Lower leg skin (tissue), 4 donors: ENCODE measurements at regions not wholly inside any gene's neighbourhood (a gene's known extent, or its start where the extent isn't known, plus 50 kb on each side); places are given as distances from the start of the nearest gene placed in this dataset.
"Not testable (repeated sequence)": the region's sequence is repeated elsewhere in the genome, so short reads cannot be mapped to it uniquely, and the experiment has no call there.

Experiments used
- DNase-seq, 2 donors: peaks; one replicate each; pipeline ENCODE4 v3.0.0-alpha.2; 2019; ENCODE audit warnings: low spot score in 2 of 2
- H3K4me3 ChIP-seq: fragments of 200-600 bp; sonication (generic); 2 replicates; pipeline ENCODE4 v1.5.1; 2017; ENCODE audit warnings: mild to moderate bottlenecking, low read depth; ENCODE audit not compliant: poor library complexity, severe bottlenecking
- POLR2A ChIP-seq, 2 donors: fragments of 450-650 bp; IDR thresholded peaks; one replicate each; pipeline ENCODE4 v1.6.1; 2016 to 2017; ENCODE audit warnings: antibody characterized with exemption in 2 of 2, mild to moderate bottlenecking in 1 of 2, moderate library complexity in 1 of 2
- WGBS, 2 donors: methylation state at CpG; one replicate each; pipeline ENCODE4 v1.1.5; 2018; 5-methylcytosine and 5-hydroxymethylcytosine counted together
- intact Hi-C: fragments of 100-400 bp; cut with DNase I; formaldehyde crosslinking; loops from one replicate; pipeline ENCODE4 v1.15.0; 2023; ENCODE audit warnings: low total_unique reads
- TF ChIP-seq, protein P1 (sequence below), 3 donors: fragments of 450-650 bp; IDR thresholded peaks; one replicate each; pipeline ENCODE4 v1.5.1; 2016; ENCODE audit warnings: antibody characterized with exemption in 3 of 3, mild to moderate bottlenecking in 3 of 3, moderate library complexity in 2 of 3

DNA sequence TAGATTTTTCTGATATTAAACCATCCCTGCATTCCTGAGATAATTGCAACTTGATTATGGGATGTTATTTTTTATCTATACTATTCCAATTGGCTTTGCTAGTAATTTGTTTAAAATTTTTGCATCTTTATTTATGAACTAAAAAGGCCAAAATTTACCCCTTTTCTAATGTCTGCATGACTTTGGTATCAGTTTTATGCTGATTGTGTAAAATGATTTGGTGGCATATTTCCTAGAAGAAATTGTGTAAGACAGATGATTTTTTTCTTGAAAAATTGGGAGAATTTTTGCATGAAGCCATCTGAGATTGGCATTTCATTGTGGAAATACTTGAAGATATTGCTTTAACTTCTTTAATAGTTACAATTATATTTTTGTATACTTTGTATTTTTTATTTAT is 183.8 kb upstream of the TBL1XR1 start:
- DNase-seq: no peak
- H3K4me3 ChIP-seq: no peak overlapping the region
- intact Hi-C loops: no loop called here
- TF ChIP-seq, protein P1, sequence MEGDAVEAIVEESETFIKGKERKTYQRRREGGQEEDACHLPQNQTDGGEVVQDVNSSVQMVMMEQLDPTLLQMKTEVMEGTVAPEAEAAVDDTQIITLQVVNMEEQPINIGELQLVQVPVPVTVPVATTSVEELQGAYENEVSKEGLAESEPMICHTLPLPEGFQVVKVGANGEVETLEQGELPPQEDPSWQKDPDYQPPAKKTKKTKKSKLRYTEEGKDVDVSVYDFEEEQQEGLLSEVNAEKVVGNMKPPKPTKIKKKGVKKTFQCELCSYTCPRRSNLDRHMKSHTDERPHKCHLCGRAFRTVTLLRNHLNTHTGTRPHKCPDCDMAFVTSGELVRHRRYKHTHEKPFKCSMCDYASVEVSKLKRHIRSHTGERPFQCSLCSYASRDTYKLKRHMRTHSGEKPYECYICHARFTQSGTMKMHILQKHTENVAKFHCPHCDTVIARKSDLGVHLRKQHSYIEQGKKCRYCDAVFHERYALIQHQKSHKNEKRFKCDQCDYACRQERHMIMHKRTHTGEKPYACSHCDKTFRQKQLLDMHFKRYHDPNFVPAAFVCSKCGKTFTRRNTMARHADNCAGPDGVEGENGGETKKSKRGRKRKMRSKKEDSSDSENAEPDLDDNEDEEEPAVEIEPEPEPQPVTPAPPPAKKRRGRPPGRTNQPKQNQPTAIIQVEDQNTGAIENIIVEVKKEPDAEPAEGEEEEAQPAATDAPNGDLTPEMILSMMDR (IDR thresholded peaks at IDR 0.05): no peak
- no peak for TF ChIP-seq POLR2A (IDR thresholded peaks at IDR 0.05)

DNA sequence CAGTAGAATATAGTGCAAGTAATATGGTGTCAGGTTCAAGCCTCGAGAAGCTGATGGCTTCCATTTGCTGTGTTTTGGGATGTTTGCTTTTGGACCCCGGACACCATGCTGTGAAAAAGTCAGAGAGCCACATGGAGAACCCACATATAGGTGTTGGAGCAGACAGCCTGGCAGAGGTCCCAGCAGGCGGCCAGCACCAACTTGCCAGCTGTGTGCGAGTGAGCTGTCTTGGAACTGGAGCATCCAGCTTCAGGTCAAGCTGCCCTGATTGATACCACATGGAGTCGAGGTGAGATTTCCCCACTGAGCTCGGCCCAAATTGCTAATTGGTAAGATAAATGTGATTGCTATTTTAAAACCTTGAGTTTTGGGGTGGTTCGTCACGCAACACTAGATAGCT is 185.7 kb upstream of the TBL1XR1 start:
- 67 to 76% methylated on average over 8 of the region's 8 CpGs for WGBS, 2 donors
- DNase-seq: no peak
- no peak for TF ChIP-seq POLR2A (IDR thresholded peaks at IDR 0.05)
- TF ChIP-seq, protein P1 (IDR thresholded peaks at IDR 0.05): no peak
- intact Hi-C loops: no loop called here
- H3K4me3 ChIP-seq: no peak overlapping the region

DNA sequence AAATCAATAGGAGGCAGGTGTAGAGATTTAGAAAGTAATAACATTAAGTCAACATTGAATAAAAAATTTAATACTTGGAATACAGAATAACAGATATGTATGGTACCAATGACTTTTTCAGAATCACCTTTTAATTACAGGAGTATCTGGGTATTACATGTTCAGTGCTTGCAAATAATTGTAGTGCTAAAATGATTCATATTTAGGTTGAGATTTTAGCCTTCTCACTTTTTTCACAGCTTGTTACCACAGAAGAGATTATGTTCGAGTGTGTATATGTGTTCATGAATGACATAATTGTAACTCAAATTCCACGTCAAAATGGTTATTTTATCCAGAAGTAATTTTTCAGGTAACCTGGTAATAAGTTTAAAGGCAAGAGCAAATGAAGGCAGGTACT is 187.9 kb upstream of the TBL1XR1 start:
- no peak overlapping the region for H3K4me3 ChIP-seq
- TF ChIP-seq, protein P1 (IDR thresholded peaks at IDR 0.05): no peak
- TF ChIP-seq POLR2A (IDR thresholded peaks at IDR 0.05): no peak
- intact Hi-C loops: no loop called here
- DNase-seq: no peak
- 92 to 93% methylated on average over 2 of the region's 2 CpGs for WGBS, 2 donors

DNA sequence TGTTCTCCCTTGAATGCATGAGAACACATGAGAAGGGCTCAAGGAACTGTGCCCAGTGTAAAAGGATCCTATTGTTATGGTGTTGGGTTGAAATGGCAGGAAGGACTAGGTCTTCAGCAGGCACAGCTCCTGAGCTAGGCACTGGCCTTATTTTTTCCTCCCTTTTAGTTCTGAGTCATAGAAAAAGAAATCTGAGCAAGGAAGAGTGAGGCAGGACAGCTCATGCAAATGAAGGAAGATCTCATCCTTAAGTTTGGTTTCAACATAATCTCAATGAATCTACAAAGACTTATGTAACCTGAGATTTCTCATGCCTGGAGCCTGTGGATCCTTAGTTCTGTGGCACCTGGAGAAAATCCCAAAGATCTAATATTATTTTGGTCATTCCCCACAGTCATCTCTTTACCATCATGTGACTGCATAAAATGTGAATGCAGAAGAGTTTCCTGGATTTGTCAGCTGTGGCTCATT is 188.6 kb upstream of the TBL1XR1 start:
- no peak for DNase-seq
- no peak overlapping the region for H3K4me3 ChIP-seq
- intact Hi-C loops: no loop called here
- no peak for TF ChIP-seq POLR2A (IDR thresholded peaks at IDR 0.05)
- TF ChIP-seq, protein P1 (IDR thresholded peaks at IDR 0.05): no peak

DNA sequence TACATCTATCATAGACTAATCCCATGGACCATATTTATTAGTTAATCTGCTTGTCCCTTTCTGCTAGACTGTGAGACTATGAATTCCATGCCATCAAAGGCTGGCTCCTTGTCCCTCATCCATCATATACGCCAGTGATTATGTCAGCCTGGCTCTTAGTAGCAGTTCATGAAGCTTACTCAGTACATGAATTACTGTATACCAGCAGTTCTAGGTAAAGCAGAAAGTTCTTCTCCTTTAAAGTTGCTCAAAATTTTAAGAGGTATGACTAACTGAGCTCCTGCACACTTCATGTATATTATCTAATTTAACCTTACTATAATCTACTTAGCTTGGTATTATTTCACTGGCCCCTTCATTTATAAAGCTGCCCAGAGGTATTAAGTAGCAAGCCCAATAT is 190.9 kb upstream of the TBL1XR1 start:
- WGBS, 2 donors: 97 to 100% methylated on average over 1 of the region's 1 CpG
- intact Hi-C loops: no loop called here
- TF ChIP-seq POLR2A (IDR thresholded peaks at IDR 0.05): no peak
- TF ChIP-seq, protein P1 (IDR thresholded peaks at IDR 0.05): no peak
- DNase-seq: no peak
- no peak overlapping the region for H3K4me3 ChIP-seq

DNA sequence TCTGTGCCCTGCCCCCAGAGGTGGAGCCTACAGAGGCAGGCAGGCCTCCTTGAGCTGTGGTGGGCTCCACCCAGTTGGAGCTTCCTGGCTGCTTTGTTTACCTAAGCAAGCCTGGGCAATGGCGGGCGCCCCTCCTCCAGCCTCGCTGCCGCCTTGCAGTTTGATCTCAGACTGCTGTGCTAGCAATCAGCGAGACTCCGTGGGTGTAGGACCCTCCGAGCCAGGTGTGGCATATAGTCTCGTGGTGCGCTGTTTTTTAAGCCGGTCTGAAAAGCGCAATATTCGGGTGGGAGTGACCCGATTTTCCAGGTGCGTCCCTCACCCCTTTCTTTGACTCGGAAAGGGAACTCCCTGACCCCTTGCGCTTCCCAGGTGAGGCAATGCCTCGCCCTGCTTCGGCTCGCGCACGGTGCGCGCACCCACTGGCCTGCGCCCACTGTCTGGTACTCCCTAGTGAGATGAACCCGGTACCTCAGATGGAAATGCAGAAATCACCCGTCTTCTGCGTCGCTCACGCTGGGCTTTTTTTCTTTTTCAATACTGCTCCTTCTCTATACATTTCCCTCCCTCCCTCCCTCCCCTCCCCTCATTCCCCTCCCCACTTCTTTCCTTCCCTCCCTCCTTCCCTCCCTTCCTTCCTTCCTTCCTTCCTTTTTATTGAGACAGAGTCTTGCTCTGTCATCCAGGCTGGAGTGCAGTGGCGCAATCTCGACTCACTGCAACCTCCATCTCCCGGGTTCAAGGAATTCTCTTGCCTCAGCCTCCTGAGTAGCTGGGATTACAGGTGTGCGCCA is 197.1 kb upstream of the TBL1XR1 start:
- DNase-seq, H3K4me3 ChIP-seq, intact Hi-C loops: not testable (repeated sequence)
- 78 to 95% methylated on average over 17 to 33 of the region's 33 CpGs for WGBS, 2 donors
